Stimulated activated CD4-positive, alpha-beta T cell treated with anti-CD3 and anti-CD28 coated beads, TNF-alpha, amount 100 ng/mL, for 48 hours (primary cell): ENCODE measurements at regions not wholly inside any gene's neighbourhood (a gene's known extent, or its start where the extent isn't known, plus 50 kb on each side); places are given as distances from the start of the nearest gene placed in this dataset.
"Not testable (repeated sequence)": the region's sequence is repeated elsewhere in the genome, so short reads cannot be mapped to it uniquely, and the experiment has no call there.

ENCODE experiments used
- DNase-seq, 3 donors: peaks; one replicate each; pipeline ENCODE4 v3.0.0-alpha.2; 2020; ENCODE audit warnings: low read depth in 3 of 3

GRCh38 chr17:72366626-72367025 lies 245.8 kb downstream of the SOX9 start:
- DNase-seq: no peak

- no peak for DNase-seq
These were observed 247.4 kb downstream of the SOX9 start for GRCh38 chr17:72368191-72368590.

- no peak for DNase-seq
These were observed 248.5 kb downstream of the SOX9 start for GRCh38 chr17:72369366-72369765.

GRCh38 chr17:72370819-72371218 lies 250.0 kb downstream of the SOX9 start:
- DNase-seq: no peak

- no peak for DNase-seq
These were observed 251.4 kb downstream of the SOX9 start for GRCh38 chr17:72372185-72372584.

GRCh38 chr17:72373910-72374741 lies 253.3 kb downstream of the SOX9 start:
- DNase-seq: no peak

GRCh38 chr17:72376526-72377345 lies 255.9 kb downstream of the SOX9 start:
- DNase-seq: no peak

- DNase-seq: no peak
These were observed 257.9 kb downstream of the SOX9 start for GRCh38 chr17:72378414-72379390.

GRCh38 chr17:72379516-72379915 lies 258.7 kb downstream of the SOX9 start:
- DNase-seq: no peak

- DNase-seq: no peak
These were observed 259.3 kb downstream of the SOX9 start for GRCh38 chr17:72380120-72380519.

- no peak for DNase-seq
These were observed 259.9 kb downstream of the SOX9 start for GRCh38 chr17:72380737-72381136.

- DNase-seq: no peak
These were observed 261.0 kb downstream of the SOX9 start for GRCh38 chr17:72381597-72382397.

GRCh38 chr17:72382971-72383722 lies 262.3 kb downstream of the SOX9 start:
- DNase-seq: no peak

- DNase-seq: no peak
These were observed 264.7 kb downstream of the SOX9 start for GRCh38 chr17:72385475-72385874.

GRCh38 chr17:72386173-72386572 lies 265.4 kb downstream of the SOX9 start:
- DNase-seq: not testable (repeated sequence)

GRCh38 chr17:72386619-72387237 lies 265.9 kb downstream of the SOX9 start:
- DNase-seq: no peak

- no peak for DNase-seq
These were observed 266.7 kb downstream of the SOX9 start for GRCh38 chr17:72387487-72387886.

GRCh38 chr17:72387969-72388368 lies 267.1 kb downstream of the SOX9 start:
- no peak for DNase-seq

GRCh38 chr17:72388765-72389473 lies 268.1 kb downstream of the SOX9 start:
- DNase-seq: no peak
